ENCODE measurements at regions not wholly inside any gene's neighbourhood (a gene's known extent, or its start where the extent isn't known, plus 50 kb on each side); places are given as distances from the start of the nearest gene placed in this dataset.
A peak's percentile ranks its signal among the peaks of the same experiment; 100 is the strongest.

DNA sequence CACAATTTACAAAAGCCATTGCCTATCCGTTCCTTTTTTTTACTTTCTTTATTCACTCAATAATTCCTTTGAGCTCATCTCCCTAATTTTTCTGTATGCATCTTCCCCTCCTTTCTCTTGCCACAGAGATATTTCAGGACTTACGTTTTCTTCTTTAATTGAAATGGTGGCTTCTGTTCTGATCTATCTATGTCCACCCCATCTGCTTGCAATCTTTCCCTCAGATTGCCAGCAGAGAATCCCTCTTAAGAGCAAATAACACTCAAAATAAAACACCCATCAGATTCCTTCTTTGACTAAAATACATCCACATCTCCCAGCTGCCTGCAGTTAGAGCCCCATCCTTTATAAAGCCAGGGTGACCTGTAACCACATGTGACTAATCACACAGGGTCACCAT lies 478.6 kb downstream of the EFNB2 start:
- Mint-ChIP-seq H3K27ac (no peak overlapping the region), H3K36me3 (no peaks in the 10 kb centered on the region)

GRCh38 chr13:106052200-106052767 lies 483.2 kb downstream of the EFNB2 start:
- Mint-ChIP-seq H3K27me3 (no peaks in the 10 kb centered on the region), H3K9me3 (peaks cover 0 to 4% (median 1%) of the 10 kb centered on the region in 7 donors), H3K27ac (no peak overlapping the region), H3K36me3 (no peaks in the 10 kb centered on the region), H3K4me1 (no peaks in the 10 kb centered on the region), H3K4me3 (no peak overlapping the region)
- Histone ChIP-seq H3K4me3 (ENCODE audit: low read depth, low read length) (no peak overlapping the region), H3K27me3 (ENCODE audit: control insufficient read depth, insufficient read depth, low read length) (no peaks in the 10 kb centered on the region), H3K9me3 (ENCODE audit: control insufficient read depth in 2 of 2, low read length in 2 of 2) (no peaks in the 10 kb centered on the region), H3K27ac (ENCODE audit: insufficient read depth, low read length, poor library complexity, severe bottlenecking) (no peak overlapping the region), H3K36me3 (ENCODE audit: control insufficient read depth, insufficient read depth, low read length) (no peaks in the 10 kb centered on the region), H3K4me1 (ENCODE audit: control insufficient read depth, insufficient read depth, low read length, poor library complexity, severe bottlenecking) (no peaks in the 10 kb centered on the region)
- no peak for DNase-seq
- no peak for ATAC-seq (ENCODE audit: low read depth in 2 of 2)

More for the DNA sequence above, 478.6 kb downstream of the EFNB2 start:
- Mint-ChIP-seq H3K9me3 (peaks cover 0 to 5% (median 0%) of the 10 kb centered on the region in 7 donors), H3K4me1 (no peaks in the 10 kb centered on the region), H3K27me3 (no peaks in the 10 kb centered on the region), H3K4me3 (no peak overlapping the region)
- no peak for ATAC-seq (ENCODE audit: low read depth in 2 of 2)
- Histone ChIP-seq H3K4me3 (ENCODE audit: low read depth, low read length) (no peak overlapping the region), H3K27me3 (ENCODE audit: control insufficient read depth, insufficient read depth, low read length) (no peaks in the 10 kb centered on the region), H3K9me3 (ENCODE audit: control insufficient read depth in 2 of 2, low read length in 2 of 2) (no peaks in the 10 kb centered on the region), H3K36me3 (ENCODE audit: control insufficient read depth, insufficient read depth, low read length) (no peaks in the 10 kb centered on the region), H3K4me1 (ENCODE audit: control insufficient read depth, insufficient read depth, low read length, poor library complexity, severe bottlenecking) (no peaks in the 10 kb centered on the region), H3K27ac (ENCODE audit: insufficient read depth, low read length, poor library complexity, severe bottlenecking) (no peak overlapping the region)
- no peak for DNase-seq

- Histone ChIP-seq H3K4me1 (ENCODE audit: control insufficient read depth, insufficient read depth, low read length, poor library complexity, severe bottlenecking) (no peaks in the 10 kb centered on the region), H3K4me3 (ENCODE audit: low read depth, low read length) (no peak overlapping the region), H3K27ac (ENCODE audit: insufficient read depth, low read length, poor library complexity, severe bottlenecking) (no peak overlapping the region), H3K27me3 (ENCODE audit: control insufficient read depth, insufficient read depth, low read length) (no peaks in the 10 kb centered on the region), H3K9me3 (ENCODE audit: control insufficient read depth in 2 of 2, low read length in 2 of 2) (no peaks in the 10 kb centered on the region), H3K36me3 (ENCODE audit: control insufficient read depth, insufficient read depth, low read length) (no peaks in the 10 kb centered on the region)
- Mint-ChIP-seq H3K4me1 (no peaks in the 10 kb centered on the region), H3K27ac (no peak overlapping the region), H3K27me3 (no peaks in the 10 kb centered on the region), H3K4me3 (no peak overlapping the region), H3K9me3 (peaks cover 0 to 4% (median 1%) of the 10 kb centered on the region in 7 donors), H3K36me3 (no peaks in the 10 kb centered on the region)
- DNase-seq (no peak), ATAC-seq (ENCODE audit: low read depth in 2 of 2) (no peak)
Observed at GRCh38 chr13:106049171-106049570, 486.3 kb downstream of the EFNB2 start.

GRCh38 chr13:106048386-106048785 lies 487.1 kb downstream of the EFNB2 start:
- H3K27me3 ChIP-seq (ENCODE audit: control insufficient read depth, insufficient read depth, low read length), result no peaks in the 10 kb centered on the region
- H3K4me3 ChIP-seq (ENCODE audit: low read depth, low read length), result no peak overlapping the region
- ATAC-seq (ENCODE audit: low read depth in 2 of 2) (no peak), DNase-seq (no peak)
- Mint-ChIP-seq H3K4me1 (no peaks in the 10 kb centered on the region), H3K9me3 (peaks cover 0 to 4% (median 0%) of the 10 kb centered on the region in 7 donors), H3K27me3 (no peaks in the 10 kb centered on the region), H3K27ac (no peak overlapping the region), H3K4me3 (no peak overlapping the region), H3K36me3 (no peaks in the 10 kb centered on the region)
- H3K36me3 ChIP-seq (ENCODE audit: control insufficient read depth, insufficient read depth, low read length), result no peaks in the 10 kb centered on the region
- no peaks in the 10 kb centered on the region for H3K9me3 ChIP-seq (ENCODE audit: control insufficient read depth in 2 of 2, low read length in 2 of 2)
- no peaks in the 10 kb centered on the region for H3K4me1 ChIP-seq (ENCODE audit: control insufficient read depth, insufficient read depth, low read length, poor library complexity, severe bottlenecking)
- no peak overlapping the region for H3K27ac ChIP-seq (ENCODE audit: insufficient read depth, low read length, poor library complexity, severe bottlenecking)

DNA sequence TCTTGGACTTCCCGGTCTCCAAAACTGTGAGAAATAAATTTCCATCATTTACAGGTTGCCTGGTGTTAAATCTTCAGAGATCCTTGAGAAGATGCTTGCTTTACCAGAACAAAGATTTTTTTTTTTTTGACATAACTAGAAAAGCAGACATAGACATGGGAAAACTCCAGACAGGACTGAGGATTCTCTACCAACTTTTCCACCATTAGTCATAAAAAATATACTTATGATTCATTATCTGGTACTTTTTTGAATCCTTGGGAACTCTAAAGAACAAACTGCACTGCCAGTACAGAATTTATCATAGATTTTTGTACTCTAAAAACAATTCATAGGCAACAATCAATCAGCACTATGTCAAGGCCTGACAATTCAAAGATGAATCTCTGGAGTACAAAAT lies 487.6 kb downstream of the EFNB2 start:
- no peak overlapping the region for H3K4me3 Mint-ChIP-seq
- H3K27me3 ChIP-seq (ENCODE audit: control insufficient read depth, insufficient read depth, low read length), result no peaks in the 10 kb centered on the region
- no peaks in the 10 kb centered on the region for H3K36me3 Mint-ChIP-seq
- DNase-seq (no peak), ATAC-seq (ENCODE audit: low read depth in 2 of 2) (no peak)
- no peak overlapping the region for H3K27ac ChIP-seq (ENCODE audit: insufficient read depth, low read length, poor library complexity, severe bottlenecking)
- H3K9me3 Mint-ChIP-seq, result peaks cover 0 to 4% (median 0%) of the 10 kb centered on the region in 7 donors
- H3K4me1 ChIP-seq (ENCODE audit: control insufficient read depth, insufficient read depth, low read length, poor library complexity, severe bottlenecking), result no peaks in the 10 kb centered on the region
- no peaks in the 10 kb centered on the region for H3K36me3 ChIP-seq (ENCODE audit: control insufficient read depth, insufficient read depth, low read length)
- H3K4me1 Mint-ChIP-seq, result no peaks in the 10 kb centered on the region
- H3K27me3 Mint-ChIP-seq, result no peaks in the 10 kb centered on the region
- H3K4me3 ChIP-seq (ENCODE audit: low read depth, low read length), result no peak overlapping the region
- H3K27ac Mint-ChIP-seq, result no peak overlapping the region
- H3K9me3 ChIP-seq (ENCODE audit: control insufficient read depth in 2 of 2, low read length in 2 of 2), result no peaks in the 10 kb centered on the region

- no peaks in the 10 kb centered on the region for H3K36me3 Mint-ChIP-seq
- DNase-seq, result no peak
- Histone ChIP-seq H3K9me3 (ENCODE audit: control insufficient read depth in 2 of 2, low read length in 2 of 2) (no peaks in the 10 kb centered on the region), H3K4me1 (ENCODE audit: control insufficient read depth, insufficient read depth, low read length, poor library complexity, severe bottlenecking) (no peaks in the 10 kb centered on the region), H3K27me3 (ENCODE audit: control insufficient read depth, insufficient read depth, low read length) (no peaks in the 10 kb centered on the region), H3K4me3 (ENCODE audit: low read depth, low read length) (no peak overlapping the region), H3K36me3 (ENCODE audit: control insufficient read depth, insufficient read depth, low read length) (no peaks in the 10 kb centered on the region), H3K27ac (ENCODE audit: insufficient read depth, low read length, poor library complexity, severe bottlenecking) (no peak overlapping the region)
- H3K4me3 Mint-ChIP-seq, result no peak overlapping the region
- peaks cover 0 to 13% (median 0%) of the 10 kb centered on the region in 7 donors for H3K9me3 Mint-ChIP-seq
- H3K27ac Mint-ChIP-seq, result no peak overlapping the region
- no peak for ATAC-seq (ENCODE audit: low read depth in 2 of 2)
- H3K4me1 Mint-ChIP-seq, result no peaks in the 10 kb centered on the region
- no peaks in the 10 kb centered on the region for H3K27me3 Mint-ChIP-seq
Observed at GRCh38 chr13:106042996-106043581, 492.4 kb downstream of the EFNB2 start.

DNA sequence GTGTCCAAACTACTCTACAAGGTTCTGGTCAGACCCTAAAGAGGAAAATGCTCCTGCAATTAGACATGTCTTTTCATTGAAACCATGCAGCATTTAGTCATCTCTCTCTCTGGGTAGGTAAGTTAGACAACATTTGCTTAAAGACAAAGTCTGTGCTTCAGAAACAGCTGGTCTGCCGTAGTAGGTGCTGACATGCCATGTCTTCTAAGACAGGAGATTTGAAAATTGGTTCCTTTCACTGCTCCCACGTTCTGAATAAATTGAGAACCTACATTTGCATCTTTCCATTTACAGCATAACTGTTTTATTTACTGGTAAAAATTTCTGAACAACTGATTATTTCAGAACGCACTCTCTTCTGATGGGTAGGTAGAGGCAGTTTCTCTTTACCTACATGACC lies 494.0 kb downstream of the EFNB2 start:
- no peaks in the 10 kb centered on the region for H3K36me3 Mint-ChIP-seq
- DNase-seq (no peak), ATAC-seq (ENCODE audit: low read depth in 2 of 2) (no peak)
- Histone ChIP-seq H3K27me3 (ENCODE audit: control insufficient read depth, insufficient read depth, low read length) (no peaks in the 10 kb centered on the region), H3K4me3 (ENCODE audit: low read depth, low read length) (no peak overlapping the region), H3K9me3 (ENCODE audit: control insufficient read depth in 2 of 2, low read length in 2 of 2) (no peaks in the 10 kb centered on the region), H3K4me1 (ENCODE audit: control insufficient read depth, insufficient read depth, low read length, poor library complexity, severe bottlenecking) (no peaks in the 10 kb centered on the region), H3K36me3 (ENCODE audit: control insufficient read depth, insufficient read depth, low read length) (no peaks in the 10 kb centered on the region), H3K27ac (ENCODE audit: insufficient read depth, low read length, poor library complexity, severe bottlenecking) (no peak overlapping the region)
- H3K4me3 Mint-ChIP-seq, result no peak overlapping the region
- no peak overlapping the region for H3K27ac Mint-ChIP-seq
- H3K4me1 Mint-ChIP-seq, result no peaks in the 10 kb centered on the region
- H3K9me3 Mint-ChIP-seq, result peaks cover 0 to 11% (median 0%) of the 10 kb centered on the region in 7 donors
- no peaks in the 10 kb centered on the region for H3K27me3 Mint-ChIP-seq

DNA sequence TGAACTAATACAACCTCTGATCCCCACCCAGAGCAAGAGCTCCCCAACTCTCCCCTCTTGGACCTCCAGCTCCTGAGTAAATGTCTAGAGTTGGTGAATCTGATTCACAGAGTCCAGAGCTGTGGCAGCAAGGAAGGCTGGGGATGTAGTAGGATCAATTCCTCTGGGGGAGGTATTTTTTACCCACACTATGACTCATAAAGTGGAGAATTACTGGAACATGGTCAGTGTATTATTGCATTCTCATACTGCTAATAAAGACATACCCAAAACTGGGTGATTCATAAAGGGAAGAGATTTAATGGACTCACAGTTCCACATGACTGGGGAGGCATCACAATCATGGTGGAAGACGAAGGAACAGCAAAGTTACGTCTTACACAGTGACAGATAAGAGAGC lies 496.7 kb downstream of the EFNB2 start:
- H3K36me3 Mint-ChIP-seq, result no peaks in the 10 kb centered on the region
- H3K4me3 Mint-ChIP-seq, result no peak overlapping the region
- H3K27ac Mint-ChIP-seq, result peak overlapping the region in 1 of 3 donors; percentile 33
- Histone ChIP-seq H3K4me1 (ENCODE audit: control insufficient read depth, insufficient read depth, low read length, poor library complexity, severe bottlenecking) (no peaks in the 10 kb centered on the region), H3K4me3 (ENCODE audit: low read depth, low read length) (no peak overlapping the region), H3K9me3 (ENCODE audit: control insufficient read depth in 2 of 2, low read length in 2 of 2) (no peaks in the 10 kb centered on the region), H3K27ac (ENCODE audit: insufficient read depth, low read length, poor library complexity, severe bottlenecking) (no peak overlapping the region), H3K27me3 (ENCODE audit: control insufficient read depth, insufficient read depth, low read length) (no peaks in the 10 kb centered on the region), H3K36me3 (ENCODE audit: control insufficient read depth, insufficient read depth, low read length) (no peaks in the 10 kb centered on the region)
- H3K27me3 Mint-ChIP-seq, result no peaks in the 10 kb centered on the region
- H3K4me1 Mint-ChIP-seq, result no peaks in the 10 kb centered on the region
- H3K9me3 Mint-ChIP-seq, result peaks cover 0 to 9% (median 0%) of the 10 kb centered on the region in 7 donors
- DNase-seq (no peak), ATAC-seq (ENCODE audit: low read depth in 2 of 2) (no peak)

Measured in CD4-positive, CD25-positive, alpha-beta regulatory T cell (primary cell).